Mucosa of gallbladder (tissue), 1 donor: ENCODE measurements at regions not wholly inside any gene's neighbourhood (a gene's known extent, or its start where the extent isn't known, plus 50 kb on each side); places are given as distances from the start of the nearest gene placed in this dataset.
"Not testable (repeated sequence)": the region's sequence is repeated elsewhere in the genome, so short reads cannot be mapped to it uniquely, and the experiment has no call there.

ENCODE experiments used
- DNase-seq: peaks from one replicate; pipeline ENCODE4 v3.0.0-alpha.2; 2020; ENCODE audit warnings: low spot score
- donor health status: DM: no; HTN: no; CAD: no.

- no peak for DNase-seq
These were observed 190.5 kb downstream of the PTPRU start for GRCh38 chr1:29426701-29427279.

GRCh38 chr1:29425631-29426030 lies 189.3 kb downstream of the PTPRU start:
- no peak for DNase-seq

GRCh38 chr1:29424266-29424665 lies 187.9 kb downstream of the PTPRU start:
- no peak for DNase-seq

GRCh38 chr1:29420202-29420601 lies 183.9 kb downstream of the PTPRU start:
- no peak for DNase-seq

- DNase-seq: no peak
These were observed 181.6 kb downstream of the PTPRU start for GRCh38 chr1:29417971-29418370.

GRCh38 chr1:29417147-29417858 lies 181.0 kb downstream of the PTPRU start:
- DNase-seq: no peak

- no peak for DNase-seq
These were observed 180.2 kb downstream of the PTPRU start for GRCh38 chr1:29416267-29417146.

- no peak for DNase-seq
These were observed 179.5 kb downstream of the PTPRU start for GRCh38 chr1:29415861-29416260.

GRCh38 chr1:29415156-29415830 lies 179.0 kb downstream of the PTPRU start:
- DNase-seq: no peak

GRCh38 chr1:29414086-29414485 lies 177.8 kb downstream of the PTPRU start:
- DNase-seq: no peak

GRCh38 chr1:29413661-29414060 lies 177.3 kb downstream of the PTPRU start:
- no peak for DNase-seq

- DNase-seq: no peak
These were observed 176.3 kb downstream of the PTPRU start for GRCh38 chr1:29412591-29412990.

GRCh38 chr1:29410476-29410875 lies 174.2 kb downstream of the PTPRU start:
- no peak for DNase-seq

GRCh38 chr1:29409616-29410015 lies 173.3 kb downstream of the PTPRU start:
- no peak for DNase-seq

GRCh38 chr1:29408831-29409605 lies 172.7 kb downstream of the PTPRU start:
- no peak for DNase-seq

GRCh38 chr1:29406814-29407213 lies 170.5 kb downstream of the PTPRU start:
- no peak for DNase-seq

- DNase-seq: not testable (repeated sequence)
These were observed 163.9 kb downstream of the PTPRU start for GRCh38 chr1:29400203-29400602.

- DNase-seq: no peak
These were observed 163.1 kb downstream of the PTPRU start for GRCh38 chr1:29399465-29399864.

GRCh38 chr1:29398431-29398830 lies 162.1 kb downstream of the PTPRU start:
- no peak for DNase-seq

GRCh38 chr1:29397981-29398380 lies 161.7 kb downstream of the PTPRU start:
- DNase-seq: no peak

GRCh38 chr1:29397256-29397590 lies 160.9 kb downstream of the PTPRU start:
- DNase-seq: no peak
